ENCODE measurements at regions not wholly inside any gene's neighbourhood (a gene's known extent, or its start where the extent isn't known, plus 50 kb on each side); places are given as distances from the start of the nearest gene placed in this dataset.

GRCh38 chr3:31294430-31295149 lies 238.1 kb upstream of the STT3B start:
- TF ChIP-seq POLR2AphosphoS5 (IDR thresholded peaks at IDR 0.05) (no peak), CTCF (IDR thresholded peaks at IDR 0.05) (no peak), POLR2A (IDR thresholded peaks at IDR 0.05) (no peak), EP300 (IDR thresholded peaks at IDR 0.05) (no peak)
- intact Hi-C loops (cut with DNase I; ENCODE audit: low total_unique reads) = no loop called here
- Histone ChIP-seq H3K9me3 (no peaks in the 10 kb centered on the region), H3K4me1 (no peaks in the 10 kb centered on the region), H3K27me3 (no peaks in the 10 kb centered on the region), H3K4me3 (no peak overlapping the region), H3K27ac (no peak overlapping the region), H3K36me3 (no peaks in the 10 kb centered on the region)
- WGBS, 5 donors = 49 to 67% (median 59%) methylated on average over 5 of the region's 5 CpGs
- no peak for DNase-seq

- H3K4me1 ChIP-seq = no peaks in the 10 kb centered on the region
- no peaks in the 10 kb centered on the region for H3K36me3 ChIP-seq
- no peak for DNase-seq
- H3K4me3 ChIP-seq = no peak overlapping the region
- no peaks in the 10 kb centered on the region for H3K27me3 ChIP-seq
- no peak overlapping the region for H3K27ac ChIP-seq
- 46 to 68% (median 60%) methylated on average over 7 of the region's 7 CpGs for WGBS, 5 donors
- no peaks in the 10 kb centered on the region for H3K9me3 ChIP-seq
- no peak for TF ChIP-seq POLR2AphosphoS5 (IDR thresholded peaks at IDR 0.05)
- no peak for TF ChIP-seq POLR2A (IDR thresholded peaks at IDR 0.05)
- TF ChIP-seq CTCF (IDR thresholded peaks at IDR 0.05) = no peak
- no peak for TF ChIP-seq EP300 (IDR thresholded peaks at IDR 0.05)
- intact Hi-C loops (cut with DNase I; ENCODE audit: low total_unique reads) = no loop called here
These were observed 237.5 kb upstream of the STT3B start for GRCh38 chr3:31295150-31295765.

GRCh38 chr3:31297726-31298298 lies 234.9 kb upstream of the STT3B start:
- no peak for DNase-seq
- WGBS, 5 donors = 87 to 95% (median 91%) methylated on average over 3 of the region's 3 CpGs
- H3K27ac ChIP-seq = no peak overlapping the region
- peaks cover 0 to 4% (median 0%) of the 10 kb centered on the region in 4 donors for H3K4me1 ChIP-seq
- intact Hi-C loops (cut with DNase I; ENCODE audit: low total_unique reads) = no loop called here
- TF ChIP-seq EP300 (IDR thresholded peaks at IDR 0.05) = no peak
- no peak for TF ChIP-seq POLR2A (IDR thresholded peaks at IDR 0.05)
- TF ChIP-seq POLR2AphosphoS5 (IDR thresholded peaks at IDR 0.05) = no peak
- no peaks in the 10 kb centered on the region for H3K36me3 ChIP-seq
- H3K27me3 ChIP-seq = no peaks in the 10 kb centered on the region
- no peak overlapping the region for H3K4me3 ChIP-seq
- H3K9me3 ChIP-seq = no peaks in the 10 kb centered on the region

- WGBS, 5 donors = 54 to 77% (median 56%) methylated on average over 1 to 2 of the region's 2 CpGs
- H3K4me1 ChIP-seq = peaks cover 0 to 4% (median 0%) of the 10 kb centered on the region in 4 donors
- intact Hi-C loops (cut with DNase I; ENCODE audit: low total_unique reads) = no loop called here
- peak in 1 of 2 donors; percentile 43 for DNase-seq
- no peaks in the 10 kb centered on the region for H3K36me3 ChIP-seq
- H3K9me3 ChIP-seq = no peaks in the 10 kb centered on the region
- H3K27ac ChIP-seq = no peak overlapping the region
- H3K27me3 ChIP-seq = no peaks in the 10 kb centered on the region
- TF ChIP-seq EP300 (IDR thresholded peaks at IDR 0.05) (no peak), POLR2A (IDR thresholded peaks at IDR 0.05) (no peak), CTCF (IDR thresholded peaks at IDR 0.05) (no peak), POLR2AphosphoS5 (IDR thresholded peaks at IDR 0.05) (no peak)
- H3K4me3 ChIP-seq = no peak overlapping the region
These were observed 232.0 kb upstream of the STT3B start for GRCh38 chr3:31300456-31301443.

All from stomach (tissue), 8 donors.